ENCODE measurements at regions not wholly inside any gene's neighbourhood (a gene's known extent, or its start where the extent isn't known, plus 50 kb on each side); places are given as distances from the start of the nearest gene placed in this dataset.

DNA sequence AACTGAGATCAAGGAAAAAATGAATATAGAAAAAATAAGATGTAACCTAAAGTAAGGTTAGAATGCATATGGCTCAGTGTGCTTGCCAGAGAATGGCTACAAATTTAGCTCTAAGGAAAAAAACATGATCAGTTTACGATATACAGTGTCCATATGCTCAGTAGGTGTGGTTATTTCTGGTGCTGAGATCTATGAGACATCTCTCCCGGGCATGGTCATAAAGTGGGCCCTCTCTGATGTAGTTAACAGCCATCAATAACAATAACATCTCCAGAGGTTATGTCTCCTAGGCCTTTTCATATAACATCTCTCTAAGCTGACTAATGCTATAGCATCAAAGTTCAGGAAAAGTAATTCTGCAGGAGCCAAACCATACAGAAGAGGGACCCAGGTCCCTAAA is 56.3 kb upstream of the UBE2E3 start (continued):
- TF ChIP-seq ZNF747 (tag by site-specific recombination; IDR thresholded peaks at IDR 0.05) (no peak), ZNF391 (tag by site-specific recombination; IDR thresholded peaks at IDR 0.05; ENCODE audit: borderline replicate concordance, low read depth) (no peak), ZNF114 (tag by site-specific recombination; IDR thresholded peaks at IDR 0.05) (no peak), GFI1B (tag by site-specific recombination; IDR thresholded peaks at IDR 0.05) (no peak), ZNF37A (tag by site-specific recombination; IDR thresholded peaks at IDR 0.05) (no peak), SCRT2 (tag by site-specific recombination; IDR thresholded peaks at IDR 0.05) (no peak), ZSCAN23 (tag by site-specific recombination; IDR thresholded peaks at IDR 0.05) (no peak), WT1 (tag by site-specific recombination; IDR thresholded peaks at IDR 0.05) (no peak), ZFP3 (tag by site-specific recombination; IDR thresholded peaks at IDR 0.05; ENCODE audit: low read depth) (no peak)
- TF ChIP-seq, protein P1, sequence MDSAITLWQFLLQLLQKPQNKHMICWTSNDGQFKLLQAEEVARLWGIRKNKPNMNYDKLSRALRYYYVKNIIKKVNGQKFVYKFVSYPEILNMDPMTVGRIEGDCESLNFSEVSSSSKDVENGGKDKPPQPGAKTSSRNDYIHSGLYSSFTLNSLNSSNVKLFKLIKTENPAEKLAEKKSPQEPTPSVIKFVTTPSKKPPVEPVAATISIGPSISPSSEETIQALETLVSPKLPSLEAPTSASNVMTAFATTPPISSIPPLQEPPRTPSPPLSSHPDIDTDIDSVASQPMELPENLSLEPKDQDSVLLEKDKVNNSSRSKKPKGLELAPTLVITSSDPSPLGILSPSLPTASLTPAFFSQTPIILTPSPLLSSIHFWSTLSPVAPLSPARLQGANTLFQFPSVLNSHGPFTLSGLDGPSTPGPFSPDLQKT (IDR thresholded peaks at IDR 0.05; ENCODE audit: borderline replicate concordance, low read depth, low read length) = no peak

- ChIA-PET POLR2A (no interaction called here), CTCF (interaction anchor here (0.6 to 0.9 kb wide), 2 partner anchors 12 to 46 kb away, joined by 3 read pairs; no protein-coding TSS in a partner anchor)
- H3K9me3 ChIP-seq (ENCODE audit: control insufficient read depth, insufficient read depth, low read depth, low read length) = no peaks in the 10 kb centered on the region
- no peaks in the 10 kb centered on the region for H3K36me3 ChIP-seq (ENCODE audit: control insufficient read depth in 2 of 2, insufficient read depth in 1 of 2, low read length in 2 of 2)
- H3K4me3 ChIP-seq (ENCODE audit: low read depth, low read length) = no peak overlapping the region
- no peak overlapping the region for H3K27ac ChIP-seq (ENCODE audit: extremely low read depth, low read depth, low read length)
- H3K4me1 ChIP-seq (ENCODE audit: control insufficient read depth, insufficient read depth, low read length) = no peaks in the 10 kb centered on the region
- TF ChIP-seq ZNF274 (IDR thresholded peaks at IDR 0.05; ENCODE audit: low read length) (no peak), ZNF274 (tag by site-specific recombination; IDR thresholded peaks at IDR 0.05; ENCODE audit: borderline replicate concordance) (no peak), ZBTB20 (tag by site-specific recombination; IDR thresholded peaks at IDR 0.05) (no peak), ZNF792 (tag by site-specific recombination; IDR thresholded peaks at IDR 0.05) (no peak), ZNF747 (tag by site-specific recombination; IDR thresholded peaks at IDR 0.05) (no peak), ZNF585B (tag by site-specific recombination; IDR thresholded peaks at IDR 0.05) (no peak)
- TF ChIP-seq, protein P2, sequence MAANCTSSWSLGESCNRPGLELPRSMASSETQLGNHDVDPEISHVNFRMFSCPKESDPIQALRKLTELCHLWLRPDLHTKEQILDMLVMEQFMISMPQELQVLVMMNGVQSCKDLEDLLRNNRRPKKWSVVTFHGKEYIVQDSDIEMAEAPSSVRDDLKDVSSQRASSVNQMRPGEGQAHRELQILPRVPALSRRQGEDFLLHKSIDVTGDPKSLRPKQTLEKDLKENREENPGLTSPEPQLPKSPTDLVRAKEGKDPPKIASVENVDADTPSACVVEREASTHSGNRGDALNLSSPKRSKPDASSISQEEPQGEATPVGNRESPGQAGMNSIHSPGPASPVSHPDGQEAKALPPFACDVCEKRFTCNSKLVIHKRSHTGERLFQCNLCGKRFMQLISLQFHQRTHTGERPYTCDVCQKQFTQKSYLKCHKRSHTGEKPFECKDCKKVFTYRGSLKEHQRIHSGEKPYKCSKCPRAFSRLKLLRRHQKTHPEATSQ (tag by site-specific recombination; IDR thresholded peaks at IDR 0.05) = no peak
- TF ChIP-seq, protein P3, sequence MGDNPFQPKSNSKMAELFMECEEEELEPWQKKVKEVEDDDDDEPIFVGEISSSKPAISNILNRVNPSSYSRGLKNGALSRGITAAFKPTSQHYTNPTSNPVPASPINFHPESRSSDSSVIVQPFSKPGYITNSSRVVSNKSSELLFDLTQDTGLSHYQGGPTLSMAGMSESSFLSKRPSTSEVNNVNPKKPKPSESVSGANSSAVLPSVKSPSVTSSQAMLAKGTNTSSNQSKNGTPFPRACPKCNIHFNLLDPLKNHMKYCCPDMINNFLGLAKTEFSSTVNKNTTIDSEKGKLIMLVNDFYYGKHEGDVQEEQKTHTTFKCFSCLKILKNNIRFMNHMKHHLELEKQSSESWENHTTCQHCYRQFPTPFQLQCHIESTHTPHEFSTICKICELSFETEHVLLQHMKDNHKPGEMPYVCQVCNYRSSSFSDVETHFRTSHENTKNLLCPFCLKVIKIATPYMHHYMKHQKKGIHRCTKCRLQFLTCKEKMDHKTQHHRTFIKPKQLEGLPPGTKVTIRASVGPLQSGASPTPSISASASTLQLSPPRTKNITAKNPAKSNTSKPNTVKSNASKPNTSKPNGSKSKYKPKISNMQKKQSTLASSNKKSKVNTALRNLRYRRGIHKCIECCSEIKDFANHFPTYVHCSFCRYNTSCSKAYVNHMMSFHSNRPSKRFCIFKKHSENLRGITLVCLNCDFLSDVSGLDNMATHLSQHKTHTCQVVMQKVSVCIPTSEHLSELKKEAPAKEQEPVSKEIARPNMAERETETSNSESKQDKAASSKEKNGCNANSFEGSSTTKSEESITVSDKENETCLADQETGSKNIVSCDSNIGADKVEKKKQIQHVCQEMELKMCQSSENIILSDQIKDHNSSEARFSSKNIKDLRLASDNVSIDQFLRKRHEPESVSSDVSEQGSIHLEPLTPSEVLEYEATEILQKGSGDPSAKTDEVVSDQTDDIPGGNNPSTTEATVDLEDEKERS (tag by site-specific recombination; IDR thresholded peaks at IDR 0.05) = no peak
- TF ChIP-seq, protein P4, sequence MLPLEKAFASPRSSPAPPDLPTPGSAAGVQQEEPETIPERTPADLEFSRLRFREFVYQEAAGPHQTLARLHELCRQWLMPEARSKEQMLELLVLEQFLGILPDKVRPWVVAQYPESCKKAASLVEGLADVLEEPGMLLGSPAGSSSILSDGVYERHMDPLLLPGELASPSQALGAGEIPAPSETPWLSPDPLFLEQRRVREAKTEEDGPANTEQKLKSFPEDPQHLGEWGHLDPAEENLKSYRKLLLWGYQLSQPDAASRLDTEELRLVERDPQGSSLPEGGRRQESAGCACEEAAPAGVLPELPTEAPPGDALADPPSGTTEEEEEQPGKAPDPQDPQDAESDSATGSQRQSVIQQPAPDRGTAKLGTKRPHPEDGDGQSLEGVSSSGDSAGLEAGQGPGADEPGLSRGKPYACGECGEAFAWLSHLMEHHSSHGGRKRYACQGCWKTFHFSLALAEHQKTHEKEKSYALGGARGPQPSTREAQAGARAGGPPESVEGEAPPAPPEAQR (tag by site-specific recombination; IDR thresholded peaks at IDR 0.05) = no peak
Observed at GRCh38 chr2:180910831-180911665, 69.4 kb upstream of the UBE2E3 start.
